ENCODE measurements at regions not wholly inside any gene's neighbourhood (a gene's known extent, or its start where the extent isn't known, plus 50 kb on each side); places are given as distances from the start of the nearest gene placed in this dataset.

- Histone ChIP-seq H3K4ac (replicated peaks; ENCODE audit: insufficient read length, low read depth, low read length) (no peak overlapping the region), H3K27me3 (replicated peaks in 1 of 4; ENCODE audit: control insufficient read depth in 3 of 4, extremely low read depth in 1 of 4, insufficient read depth in 3 of 4, low read length in 3 of 4) (no peaks in the 10 kb centered on the region), H3K56ac (replicated peaks; ENCODE audit: insufficient read length, low read depth, low read length) (no peak overlapping the region), H2AK5ac (ENCODE audit: low read depth, low read length) (no peak overlapping the region), H2BK20ac (ENCODE audit: low read length) (no peak overlapping the region), H4K20me1 (replicated peaks in 1 of 2; ENCODE audit: control insufficient read depth in 1 of 2, insufficient read depth in 2 of 2, low read length in 2 of 2) (no peaks in the 10 kb centered on the region), H3K18ac (ENCODE audit: extremely low read depth, low read length) (no peak overlapping the region), H3K79me1 (ENCODE audit: low read depth, low read length) (no peaks in the 10 kb centered on the region), H3K4me3 (ENCODE audit: extremely low read depth in 1 of 4, insufficient read depth in 2 of 4, low read depth in 3 of 4, low read length in 4 of 4) (no peak overlapping the region), H3K4me2 (ENCODE audit: insufficient read depth in 1 of 2, low read depth in 2 of 2, low read length in 2 of 2) (no peak overlapping the region), H4K5ac (ENCODE audit: insufficient read length, low read depth, low read length) (no peak overlapping the region), H3K23ac (ENCODE audit: insufficient read length) (no peak overlapping the region), H4K8ac (ENCODE audit: extremely low read depth, insufficient read depth, low read length) (no peak overlapping the region), H3K79me2 (ENCODE audit: control insufficient read depth in 1 of 2, insufficient read depth in 2 of 2, low read length in 2 of 2) (no peaks in the 10 kb centered on the region), H2BK5ac (ENCODE audit: low read depth, low read length) (no peak overlapping the region), H3K14ac (ENCODE audit: insufficient read length) (no peak overlapping the region), H3K4me1 (replicated peaks in 1 of 4; ENCODE audit: control insufficient read depth in 3 of 4, insufficient read depth in 4 of 4, low read length in 3 of 4) (no peaks in the 10 kb centered on the region), H3K23me2 (ENCODE audit: low read depth, low read length) (no peaks in the 10 kb centered on the region), H2BK120ac (replicated peaks; ENCODE audit: low read depth, low read length) (no peak overlapping the region), H2BK15ac (ENCODE audit: low read length) (no peak overlapping the region), H2AFZ (ENCODE audit: low read length) (no peak overlapping the region), H3K9me3 (ENCODE audit: insufficient read depth in 2 of 2, low read depth in 1 of 2, low read length in 1 of 2) (no peaks in the 10 kb centered on the region; a peak in 1 of 4 replicates), H2BK12ac (ENCODE audit: low read depth, low read length) (no peak overlapping the region), H3K36me3 (ENCODE audit: control insufficient read depth in 2 of 4, insufficient read depth in 4 of 4, low read length in 3 of 4) (no peaks in the 10 kb centered on the region), H4K91ac (replicated peaks; ENCODE audit: insufficient read length, low read length) (no peak overlapping the region), H3K27ac (ENCODE audit: low read depth, low read length) (no peak overlapping the region), H3K9ac (replicated peaks in 1 of 4; ENCODE audit: extremely low read depth in 1 of 4, low read depth in 3 of 4, low read length in 3 of 4) (no peak overlapping the region)
- ChIA-PET CTCF (ENCODE audit: partially characterized antibody) (no interaction called here), POLR2A (ENCODE audit: partially characterized antibody) (no interaction called here)
- 95% methylated on average over 2 of the region's 2 CpGs; no CpG with 5 or more reads in 1 of the 2 experiments for WGBS, 2 experiments (ENCODE audit: extremely low coverage in 1 of 2, insufficient coverage in 1 of 2, insufficient read length in 1 of 2, insufficient replicate concordance in 2 of 2, low coverage in 1 of 2, low lambda C conversion rate in 2 of 2, missing lambda C conversion rate in 1 of 2)
- DNase-seq (ENCODE audit: low read depth in 1 of 2, low spot score in 2 of 2), result no peak
- no peak for FAIRE-seq
- TF ChIP-seq KDM1A (IDR thresholded peaks at IDR 0.05; ENCODE audit: borderline replicate concordance, low read length) (no peak), ZNF274 (IDR thresholded peaks at IDR 0.05; ENCODE audit: borderline replicate concordance, extremely low read depth, low read length) (no peak), MAX (IDR thresholded peaks at IDR 0.05) (no peak), JUND (IDR thresholded peaks at IDR 0.05; ENCODE audit: low read length) (no peak), CEBPB (IDR thresholded peaks at IDR 0.05; ENCODE audit: low read depth, low read length) (no peak), ATF3 (IDR thresholded peaks at IDR 0.05; ENCODE audit: insufficient read depth, low read depth, low read length) (no peak), HDAC2 (IDR thresholded peaks at IDR 0.05; ENCODE audit: borderline replicate concordance in 1 of 2, low read depth in 2 of 2, low read length in 2 of 2) (no peak), CBX5 (IDR thresholded peaks at IDR 0.05; ENCODE audit: low read depth, low read length) (no peak), HDAC6 (IDR thresholded peaks at IDR 0.05; ENCODE audit: low read depth, low read length) (no peak)
Observed at GRCh38 chr10:107340326-107340725, 175.8 kb upstream of the SORCS1 start.
